NCI-H2227 (cell line): ENCODE measurements at regions not wholly inside any gene's neighbourhood (a gene's known extent, or its start where the extent isn't known, plus 50 kb on each side); places are given as distances from the start of the nearest gene placed in this dataset.
"Not testable (repeated sequence)": the region's sequence is repeated elsewhere in the genome, so short reads cannot be mapped to it uniquely, and the experiment has no call there.

ENCODE experiments used
- DNase-seq: peaks from one replicate; lab custom pipeline; 2025; ENCODE audit not compliant: unreplicated experiment; lab: John Stamatoyannopoulos, UW

DNA sequence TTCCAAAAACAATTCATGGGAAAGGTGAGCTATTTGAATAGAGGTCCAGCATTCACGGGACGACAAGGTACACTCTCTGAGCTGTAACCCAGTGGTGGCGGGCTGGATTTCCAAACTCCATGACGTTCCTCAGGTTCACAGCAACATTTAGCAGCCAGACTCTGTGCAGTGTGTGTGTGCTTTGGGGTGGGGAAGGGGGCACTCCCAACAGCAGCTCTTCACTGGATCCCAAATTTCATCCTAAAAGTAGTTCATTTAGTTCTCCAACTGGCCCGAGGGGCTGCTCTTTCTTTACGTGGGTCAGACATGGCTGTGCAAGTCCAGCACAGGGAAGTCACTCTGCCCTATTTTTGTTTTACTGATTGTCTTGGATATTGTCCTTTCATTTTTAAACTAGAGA lies 98.0 kb upstream of the IRX2 start:
- no peak for DNase-seq

DNA sequence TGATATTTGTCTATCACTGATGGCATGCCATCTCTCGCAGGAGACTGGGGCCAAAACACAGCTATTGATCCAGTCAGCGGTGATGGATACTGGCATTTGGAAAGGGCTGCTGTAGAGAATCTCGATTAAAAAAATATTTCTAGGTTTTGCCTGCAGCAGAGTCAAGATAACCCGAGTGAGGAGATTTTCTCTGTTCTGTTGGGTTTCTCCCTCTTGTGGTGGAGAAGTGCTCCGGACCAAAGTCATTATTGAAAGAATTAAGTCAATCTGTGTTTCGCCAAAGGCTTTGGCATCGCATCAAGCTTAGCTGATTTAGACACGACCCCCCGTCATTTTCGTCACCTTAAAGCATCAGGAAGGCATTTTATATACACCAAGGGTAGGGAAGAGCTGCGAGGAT lies 97.1 kb upstream of the IRX2 start:
- no peak for DNase-seq

DNA sequence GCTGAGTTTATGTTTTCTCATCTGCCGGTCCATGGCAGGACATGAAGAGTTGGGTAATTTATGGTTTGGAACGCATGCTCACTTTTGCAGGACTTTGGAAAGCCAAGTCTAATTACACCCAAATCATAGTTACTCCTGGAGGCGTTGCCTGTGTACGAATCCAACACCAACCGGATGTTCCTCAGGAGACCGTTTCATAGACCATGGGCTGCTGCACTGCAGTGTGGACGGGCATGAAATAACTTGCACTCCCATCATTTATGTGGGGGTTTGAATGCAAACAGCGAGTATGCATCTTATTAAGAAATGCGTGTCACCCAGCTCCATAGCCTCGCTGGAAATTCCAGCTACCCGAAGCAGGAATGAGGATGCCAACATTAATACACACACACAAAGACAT lies 96.1 kb upstream of the IRX2 start:
- no peak for DNase-seq

DNA sequence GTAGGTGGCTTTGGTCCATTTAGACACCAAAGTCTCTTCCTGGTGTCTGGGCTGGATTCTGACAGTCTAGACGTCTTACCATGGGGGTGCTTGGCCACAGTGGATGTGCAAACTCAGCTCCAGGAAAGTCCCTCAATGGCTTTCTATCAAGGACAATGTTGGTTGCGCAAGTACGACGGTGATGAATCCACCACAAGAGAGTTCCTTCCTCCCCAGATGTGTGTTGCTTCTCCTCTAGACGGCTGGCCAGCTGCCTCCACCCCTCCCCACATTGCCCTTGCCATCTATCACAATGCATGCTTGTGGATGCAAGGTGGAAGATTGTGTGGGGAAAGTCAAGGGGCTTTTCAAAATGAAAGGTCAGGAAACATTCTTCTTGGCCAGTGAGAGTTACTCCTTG lies 89.7 kb upstream of the IRX2 start:
- DNase-seq = no peak

- no peak for DNase-seq
These were observed 89.0 kb upstream of the IRX2 start for GRCh38 chr5:2840372-2840915.

DNA sequence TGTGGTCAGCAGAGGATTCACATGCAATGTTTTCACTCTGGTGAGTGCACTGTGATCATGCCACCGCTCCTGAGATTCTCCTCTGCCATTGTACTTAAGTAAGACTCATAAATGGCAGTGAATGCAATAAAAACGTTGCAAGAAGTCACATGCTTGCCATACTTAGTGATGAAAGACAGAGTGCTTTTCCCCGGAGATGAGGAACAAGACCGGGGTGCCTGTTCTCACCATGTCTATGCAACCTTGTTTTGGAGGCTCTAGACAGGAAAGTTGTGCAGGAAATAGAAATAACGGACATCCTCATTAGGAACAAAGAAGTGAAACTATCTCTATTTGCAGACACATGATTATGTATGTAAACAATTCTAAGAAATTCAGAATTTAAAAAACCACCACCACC lies 84.7 kb upstream of the IRX2 start:
- DNase-seq = no peak

- no peak for DNase-seq
These were observed 82.1 kb upstream of the IRX2 start for GRCh38 chr5:2833556-2833955.

DNA sequence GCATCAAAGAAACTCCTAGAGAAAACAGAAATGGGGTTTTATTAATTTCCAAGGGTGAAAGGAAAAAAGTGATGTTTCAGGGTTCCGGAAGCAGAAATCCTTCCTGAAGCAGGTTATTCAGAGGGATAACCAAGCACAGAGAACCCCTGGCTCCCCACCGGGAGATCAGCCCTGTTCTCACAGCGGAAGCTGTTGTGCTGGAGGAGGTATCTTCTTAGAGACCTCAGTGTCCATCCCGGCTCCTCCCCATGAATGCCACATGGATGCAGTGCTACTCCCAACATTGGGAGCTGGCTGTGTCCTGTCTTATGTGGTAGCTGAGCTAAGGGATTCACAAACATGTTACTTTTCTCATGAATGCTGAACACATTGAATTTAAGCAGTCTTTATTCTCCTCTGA lies 80.9 kb upstream of the IRX2 start:
- DNase-seq = no peak

DNA sequence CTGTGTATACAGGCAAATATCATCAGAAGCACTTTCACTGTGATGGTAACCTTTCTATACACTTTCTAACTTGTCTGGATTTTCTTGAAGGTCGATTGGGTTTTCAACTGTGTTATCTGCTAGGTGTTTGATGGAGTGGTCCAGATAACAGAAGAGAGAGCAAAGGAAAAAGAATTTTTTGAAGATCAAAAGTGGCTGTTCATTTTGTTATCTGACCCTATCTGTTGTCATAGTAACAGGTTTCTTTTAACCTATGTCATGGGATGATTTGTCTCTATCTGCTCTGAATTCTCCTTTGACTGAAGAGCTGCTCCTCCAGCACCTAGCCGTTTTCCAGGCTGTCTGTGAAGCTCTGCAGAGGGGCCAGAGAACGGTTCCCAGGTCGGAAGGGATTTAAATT lies 77.8 kb upstream of the IRX2 start:
- DNase-seq = no peak

GRCh38 chr5:2818936-2819335 lies 67.5 kb upstream of the IRX2 start:
- DNase-seq = no peak

DNA sequence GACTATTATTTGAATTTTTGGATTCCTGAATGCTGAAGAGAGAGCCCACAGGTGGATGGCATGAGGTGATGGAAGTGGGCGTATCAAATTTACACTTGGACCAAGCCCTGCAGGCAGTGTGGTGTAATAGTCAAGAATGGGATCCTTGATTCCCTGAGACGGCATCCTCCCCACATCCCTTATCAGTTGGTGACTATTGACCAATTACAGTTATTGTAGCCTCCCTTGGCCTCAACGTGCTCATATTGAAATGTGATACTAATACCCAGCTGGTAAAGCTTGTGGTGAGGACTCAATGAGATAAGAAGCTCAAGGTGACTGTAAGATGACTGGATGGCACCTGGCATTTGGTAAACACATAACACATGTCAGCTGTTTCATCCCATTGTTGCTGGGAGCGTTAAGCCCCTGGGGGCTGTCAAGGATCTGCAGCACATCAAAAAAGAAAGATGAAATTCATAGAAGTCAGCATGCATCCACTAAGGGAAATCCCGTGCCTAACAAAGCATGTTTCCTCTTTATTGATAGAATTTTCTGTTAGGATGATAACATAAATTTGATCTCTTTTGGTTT lies 65.6 kb upstream of the IRX2 start:
- no peak for DNase-seq

DNA sequence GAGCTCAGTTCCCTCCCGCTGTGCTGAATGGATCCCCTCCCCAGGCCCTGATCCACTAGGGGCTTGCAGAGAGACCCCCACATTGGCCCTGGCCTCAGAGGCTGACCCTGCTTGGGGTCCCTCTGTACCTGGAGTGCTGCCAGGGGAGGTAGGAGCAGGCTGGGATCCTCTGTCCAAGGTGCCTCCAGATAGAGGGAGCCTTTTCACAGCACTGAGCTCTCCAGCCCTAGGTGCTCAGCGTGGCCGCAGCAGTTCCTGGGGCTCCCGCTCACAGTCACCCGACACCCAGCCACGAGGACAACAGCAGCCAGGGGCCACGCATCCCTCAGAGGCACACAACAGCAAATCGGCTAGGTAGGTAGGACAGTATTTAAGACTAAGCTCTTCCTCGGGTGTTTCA lies 62.2 kb upstream of the IRX2 start:
- DNase-seq = no peak

DNA sequence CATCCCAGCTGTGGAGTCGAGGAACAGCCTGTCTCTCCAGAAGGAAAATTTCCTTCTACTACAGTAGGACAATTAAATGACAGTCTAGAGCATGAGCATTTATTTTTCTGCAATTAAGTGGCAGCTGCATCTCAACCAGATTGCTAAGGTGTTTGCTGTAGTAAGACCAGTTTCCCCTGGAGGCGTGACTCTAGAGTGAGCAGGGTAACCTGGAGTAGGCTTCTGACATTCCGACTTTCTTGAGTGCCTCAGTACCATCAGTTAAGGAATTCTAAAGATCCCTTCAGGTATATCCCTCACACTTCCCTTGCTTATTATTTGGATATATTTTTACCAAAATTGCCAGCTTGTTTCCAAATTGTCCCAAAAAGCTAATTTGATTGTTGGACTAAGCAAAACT lies 59.2 kb upstream of the IRX2 start:
- no peak for DNase-seq

DNA sequence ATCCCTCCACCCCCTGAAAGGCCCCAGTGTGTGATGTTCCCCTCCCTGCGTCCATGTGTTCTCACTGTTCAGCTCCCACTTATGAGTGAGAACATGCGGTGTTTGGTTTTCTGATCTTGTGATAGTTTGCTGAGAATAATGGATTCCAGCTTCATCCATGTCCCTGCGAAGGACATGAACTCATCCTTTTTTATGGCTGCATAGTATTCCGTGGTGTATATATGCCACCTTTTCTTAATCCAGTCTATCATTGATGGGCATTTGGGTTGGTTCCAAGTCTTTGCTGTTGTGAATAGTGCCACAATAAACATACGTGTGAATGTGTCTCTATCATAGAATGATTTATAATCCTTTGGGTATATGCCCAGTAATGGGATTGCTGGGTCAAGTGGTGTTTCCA lies 55.8 kb upstream of the IRX2 start:
- DNase-seq = not testable (repeated sequence)

DNA sequence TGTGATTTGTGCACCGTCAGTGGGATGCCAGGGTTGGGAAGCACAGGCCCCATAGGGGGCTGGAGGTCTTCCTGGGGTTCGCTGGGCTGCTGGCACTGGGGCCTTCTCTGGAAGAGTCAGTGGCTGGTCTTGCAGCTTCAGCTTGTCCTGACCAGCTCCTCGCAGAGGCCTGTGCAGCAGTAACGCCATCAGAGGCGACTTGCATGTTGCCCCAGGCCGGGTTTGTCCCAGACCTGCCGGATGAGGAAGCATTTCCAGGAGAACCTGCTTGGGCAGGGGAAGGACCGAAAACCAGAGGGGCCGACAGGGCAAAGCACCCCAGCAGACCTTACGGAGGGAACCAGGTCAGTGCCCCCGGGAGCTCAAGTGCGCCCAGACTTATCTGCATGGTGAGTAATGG lies 54.7 kb upstream of the IRX2 start:
- DNase-seq = no peak

- DNase-seq = no peak
These were observed 53.6 kb upstream of the IRX2 start for GRCh38 chr5:2805080-2805479.

DNA sequence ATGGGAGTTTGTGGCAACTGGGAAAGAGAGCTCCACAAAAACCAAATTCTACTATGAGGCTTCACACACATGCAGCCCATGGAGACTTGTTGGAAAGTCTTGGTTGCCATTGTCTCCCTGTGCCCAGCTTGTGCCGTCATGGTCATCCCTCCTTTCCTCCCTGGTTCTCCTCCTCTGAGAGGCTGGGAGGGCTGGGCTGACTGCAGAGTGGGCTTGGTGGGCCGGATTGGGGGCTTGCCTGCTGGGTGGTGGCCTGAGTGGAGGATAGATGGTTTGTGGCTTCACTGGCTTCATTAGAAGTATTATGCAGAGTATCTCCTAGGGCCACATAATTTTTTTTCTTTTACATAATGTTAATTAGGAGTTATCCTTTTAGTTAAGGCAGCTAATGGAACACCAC lies 52.3 kb upstream of the IRX2 start:
- DNase-seq = no peak

- DNase-seq = no peak
These were observed 51.4 kb upstream of the IRX2 start for GRCh38 chr5:2802693-2803365.

- DNase-seq = no peak
These were observed 50.4 kb upstream of the IRX2 start for GRCh38 chr5:2801577-2802525.
